ENCODE measurements at regions not wholly inside any gene's neighbourhood (a gene's known extent, or its start where the extent isn't known, plus 50 kb on each side); places are given as distances from the start of the nearest gene placed in this dataset.

- H3K4me3 ChIP-seq (ENCODE audit: low read length), result no peak overlapping the region
- H3K4me1 ChIP-seq (ENCODE audit: control insufficient read depth, insufficient read depth, low read length), result peaks cover 2% of the 10 kb centered on the region
- DNase-seq, result no peak
- H3K9me3 ChIP-seq (ENCODE audit: control insufficient read depth, low read length), result no peaks in the 10 kb centered on the region
- intact Hi-C loops (cut with DNase I), result no loop called here
- no peak overlapping the region for H3K27ac ChIP-seq (ENCODE audit: low read length)
- no peak for ATAC-seq
- no peaks in the 10 kb centered on the region for H3K27me3 ChIP-seq (ENCODE audit: control insufficient read depth, insufficient read depth)
- 40% methylated on average over 2 of the region's 2 CpGs for WGBS
Measured at GRCh38 chr13:108437496-108437895, 168.0 kb downstream of the TNFSF13B start.

- H3K27ac ChIP-seq (ENCODE audit: low read length), result no peak overlapping the region
- peaks cover 2% of the 10 kb centered on the region for H3K4me1 ChIP-seq (ENCODE audit: control insufficient read depth, insufficient read depth, low read length)
- H3K4me3 ChIP-seq (ENCODE audit: low read length), result no peak overlapping the region
- WGBS, result 71% methylated on average over 7 of the region's 7 CpGs
- ATAC-seq, result no peak
- intact Hi-C loops (cut with DNase I), result no loop called here
- H3K9me3 ChIP-seq (ENCODE audit: control insufficient read depth, low read length), result no peaks in the 10 kb centered on the region
- DNase-seq, result no peak
- H3K27me3 ChIP-seq (ENCODE audit: control insufficient read depth, insufficient read depth), result no peaks in the 10 kb centered on the region
Measured at GRCh38 chr13:108439556-108439955, 170.0 kb downstream of the TNFSF13B start.

GRCh38 chr13:108444448-108444847 is 174.9 kb downstream of the TNFSF13B start:
- no peak for DNase-seq
- Histone ChIP-seq H3K9me3 (ENCODE audit: control insufficient read depth, low read length) (no peaks in the 10 kb centered on the region), H3K4me1 (ENCODE audit: control insufficient read depth, insufficient read depth, low read length) (no peaks in the 10 kb centered on the region), H3K27me3 (ENCODE audit: control insufficient read depth, insufficient read depth) (no peaks in the 10 kb centered on the region), H3K27ac (ENCODE audit: low read length) (no peak overlapping the region), H3K4me3 (ENCODE audit: low read length) (no peak overlapping the region)
- 34% methylated on average over 6 of the region's 6 CpGs for WGBS
- ATAC-seq, result no peak
- intact Hi-C loops (cut with DNase I), result no loop called here

- H3K4me1 ChIP-seq (ENCODE audit: control insufficient read depth, insufficient read depth, low read length), result no peaks in the 10 kb centered on the region
- H3K27me3 ChIP-seq (ENCODE audit: control insufficient read depth, insufficient read depth), result no peaks in the 10 kb centered on the region
- intact Hi-C loops (cut with DNase I), result no loop called here
- no peak overlapping the region for H3K27ac ChIP-seq (ENCODE audit: low read length)
- ATAC-seq (no peak), DNase-seq (no peak)
- H3K4me3 ChIP-seq (ENCODE audit: low read length), result no peak overlapping the region
- no peaks in the 10 kb centered on the region for H3K9me3 ChIP-seq (ENCODE audit: control insufficient read depth, low read length)
Measured at GRCh38 chr13:108448891-108449290, 179.4 kb downstream of the TNFSF13B start.

- DNase-seq (no peak), ATAC-seq (no peak)
- intact Hi-C loops (cut with DNase I), result no loop called here
- H3K27me3 ChIP-seq (ENCODE audit: control insufficient read depth, insufficient read depth), result no peaks in the 10 kb centered on the region
- no peak overlapping the region for H3K27ac ChIP-seq (ENCODE audit: low read length)
- no peaks in the 10 kb centered on the region for H3K4me1 ChIP-seq (ENCODE audit: control insufficient read depth, insufficient read depth, low read length)
- no peaks in the 10 kb centered on the region for H3K9me3 ChIP-seq (ENCODE audit: control insufficient read depth, low read length)
- 56% methylated on average over 5 of the region's 5 CpGs for WGBS
- H3K4me3 ChIP-seq (ENCODE audit: low read length), result no peak overlapping the region
Measured at GRCh38 chr13:108451121-108451520, 178.3 kb upstream of the MYO16 start.

- no peaks in the 10 kb centered on the region for H3K27me3 ChIP-seq (ENCODE audit: control insufficient read depth, insufficient read depth)
- no peak overlapping the region for H3K4me3 ChIP-seq (ENCODE audit: low read length)
- H3K4me1 ChIP-seq (ENCODE audit: control insufficient read depth, insufficient read depth, low read length), result no peaks in the 10 kb centered on the region
- ATAC-seq (no peak), DNase-seq (no peak)
- intact Hi-C loops (cut with DNase I), result no loop called here
- 98% methylated on average over 2 of the region's 2 CpGs for WGBS
- H3K9me3 ChIP-seq (ENCODE audit: control insufficient read depth, low read length), result no peaks in the 10 kb centered on the region
- no peak overlapping the region for H3K27ac ChIP-seq (ENCODE audit: low read length)
Measured at GRCh38 chr13:108455320-108455719, 174.1 kb upstream of the MYO16 start.

- no peak for DNase-seq
- no peak overlapping the region for H3K27ac ChIP-seq (ENCODE audit: low read length)
- WGBS, result 91% methylated on average over 4 of the region's 4 CpGs
- no peaks in the 10 kb centered on the region for H3K27me3 ChIP-seq (ENCODE audit: control insufficient read depth, insufficient read depth)
- H3K9me3 ChIP-seq (ENCODE audit: control insufficient read depth, low read length), result no peaks in the 10 kb centered on the region
- intact Hi-C loops (cut with DNase I), result no loop called here
- ATAC-seq, result no peak
- no peaks in the 10 kb centered on the region for H3K4me1 ChIP-seq (ENCODE audit: control insufficient read depth, insufficient read depth, low read length)
- no peak overlapping the region for H3K4me3 ChIP-seq (ENCODE audit: low read length)
Measured at GRCh38 chr13:108460043-108460442, 169.4 kb upstream of the MYO16 start.

GRCh38 chr13:108460746-108461145 is 168.7 kb upstream of the MYO16 start:
- intact Hi-C loops (cut with DNase I), result no loop called here
- Histone ChIP-seq H3K27ac (ENCODE audit: low read length) (no peak overlapping the region), H3K4me1 (ENCODE audit: control insufficient read depth, insufficient read depth, low read length) (no peaks in the 10 kb centered on the region), H3K27me3 (ENCODE audit: control insufficient read depth, insufficient read depth) (no peaks in the 10 kb centered on the region), H3K9me3 (ENCODE audit: control insufficient read depth, low read length) (no peaks in the 10 kb centered on the region), H3K4me3 (ENCODE audit: low read length) (no peak overlapping the region)
- ATAC-seq (no peak), DNase-seq (no peak)
- 41% methylated on average over 4 of the region's 4 CpGs for WGBS

- DNase-seq, result no peak
- intact Hi-C loops (cut with DNase I), result no loop called here
- Histone ChIP-seq H3K4me3 (ENCODE audit: low read length) (no peak overlapping the region), H3K27ac (ENCODE audit: low read length) (no peak overlapping the region), H3K9me3 (ENCODE audit: control insufficient read depth, low read length) (no peaks in the 10 kb centered on the region), H3K27me3 (ENCODE audit: control insufficient read depth, insufficient read depth) (no peaks in the 10 kb centered on the region), H3K4me1 (ENCODE audit: control insufficient read depth, insufficient read depth, low read length) (no peaks in the 10 kb centered on the region)
- WGBS, result 64% methylated on average over 3 of the region's 3 CpGs
- ATAC-seq, result peak in 1 of 2 donors; percentile 55
Measured at GRCh38 chr13:108463340-108463739, 166.1 kb upstream of the MYO16 start.

GRCh38 chr13:108470921-108471320 is 158.5 kb upstream of the MYO16 start:
- Histone ChIP-seq H3K4me1 (ENCODE audit: control insufficient read depth, insufficient read depth, low read length) (no peaks in the 10 kb centered on the region), H3K9me3 (ENCODE audit: control insufficient read depth, low read length) (no peaks in the 10 kb centered on the region), H3K27ac (ENCODE audit: low read length) (no peak overlapping the region), H3K27me3 (ENCODE audit: control insufficient read depth, insufficient read depth) (no peaks in the 10 kb centered on the region), H3K4me3 (ENCODE audit: low read length) (no peak overlapping the region)
- 75% methylated on average over 5 of the region's 5 CpGs for WGBS
- intact Hi-C loops (cut with DNase I), result no loop called here
- DNase-seq, result no peak
- ATAC-seq, result no peak

GRCh38 chr13:108475181-108475580 is 154.2 kb upstream of the MYO16 start:
- Histone ChIP-seq H3K9me3 (ENCODE audit: control insufficient read depth, low read length) (no peaks in the 10 kb centered on the region), H3K4me3 (ENCODE audit: low read length) (no peak overlapping the region), H3K4me1 (ENCODE audit: control insufficient read depth, insufficient read depth, low read length) (no peaks in the 10 kb centered on the region), H3K27me3 (ENCODE audit: control insufficient read depth, insufficient read depth) (no peaks in the 10 kb centered on the region), H3K27ac (ENCODE audit: low read length) (no peak overlapping the region)
- intact Hi-C loops (cut with DNase I), result no loop called here
- WGBS, result 77% methylated on average over 2 of the region's 2 CpGs
- DNase-seq (no peak), ATAC-seq (no peak)

- H3K27me3 ChIP-seq (ENCODE audit: control insufficient read depth, insufficient read depth), result no peaks in the 10 kb centered on the region
- H3K4me1 ChIP-seq (ENCODE audit: control insufficient read depth, insufficient read depth, low read length), result no peaks in the 10 kb centered on the region
- no peak overlapping the region for H3K4me3 ChIP-seq (ENCODE audit: low read length)
- intact Hi-C loops (cut with DNase I), result no loop called here
- ATAC-seq (no peak), DNase-seq (no peak)
- 47% methylated on average over 4 of the region's 4 CpGs for WGBS
- H3K9me3 ChIP-seq (ENCODE audit: control insufficient read depth, low read length), result no peaks in the 10 kb centered on the region
- H3K27ac ChIP-seq (ENCODE audit: low read length), result no peak overlapping the region
Measured at GRCh38 chr13:108477376-108477775, 152.0 kb upstream of the MYO16 start.

All from right cardiac atrium (tissue), 5 donors.